Naive thymus-derived CD4-positive, alpha-beta T cell (primary cell): ENCODE measurements at regions not wholly inside any gene's neighbourhood (a gene's known extent, or its start where the extent isn't known, plus 50 kb on each side); places are given as distances from the start of the nearest gene placed in this dataset.

ENCODE experiments used
- ATAC-seq: fragments of 150-1000 bp; cut with Tn5 transposase; 2 replicates; pipeline ENCODE4 v1.10.0; 2021; ENCODE audit warnings: mild to moderate bottlenecking, moderate library complexity
- CTCF ChIA-PET: fragments of 350-600 bp; sonication (Branson Sonifier 250); formaldehyde crosslinking; loops from one replicate; lab custom pipeline; 2021; ENCODE audit warnings: antibody characterized with exemption; lab: Charles Lee
- POLR2A ChIA-PET: fragments of 350-600 bp; sonication (Branson Sonifier 250); formaldehyde crosslinking; loops from one replicate; lab custom pipeline; 2021; ENCODE audit warnings: antibody characterized with exemption, inconsistent platforms; lab: Charles Lee
- DNase-seq, 9 donors: peaks; one replicate each; pipeline versions ENCODE4 v3.0.0 to v3.0.0-alpha.2; 2020 to 2022; ENCODE audit warnings: mixed read lengths in 1 of 9
- H3K27ac ChIP-seq: one replicate; pipeline ENCODE4 v1.7.0; 2013; ENCODE audit warnings: mild to moderate bottlenecking, low read depth, low read length, moderate library complexity
- H3K27me3 ChIP-seq, 2 donors: one replicate each; pipeline ENCODE4 v1.7.0; 2013; ENCODE audit warnings: low read length in 2 of 2, mild to moderate bottlenecking in 2 of 2, moderate library complexity in 2 of 2; ENCODE audit not compliant: control insufficient read depth in 2 of 2, insufficient read depth in 2 of 2
- H3K36me3 ChIP-seq, 3 experiments: 1 replicate in 2 of 3; 2 replicates in 1 of 3; pipeline ENCODE4 v1.7.0; 2013; ENCODE audit warnings: low read length in 3 of 3, mild to moderate bottlenecking in 3 of 3, moderate library complexity in 1 of 3; ENCODE audit not compliant: insufficient read depth in 3 of 3, control insufficient read depth in 2 of 3
- H3K4me1 ChIP-seq, 2 donors: one replicate each; pipeline ENCODE4 v1.7.0; 2013; ENCODE audit warnings: low read length in 2 of 2, mild to moderate bottlenecking in 2 of 2, moderate library complexity in 1 of 2; ENCODE audit not compliant: control insufficient read depth in 2 of 2, insufficient read depth in 2 of 2
- H3K4me3 ChIP-seq: 2 replicates; pipeline ENCODE4 v1.7.0; 2013; ENCODE audit warnings: mild to moderate bottlenecking, low read length
- H3K9me3 ChIP-seq, 3 experiments: 1 replicate in 2 of 3; 2 replicates in 1 of 3; pipeline ENCODE4 v1.7.0; 2013; ENCODE audit warnings: low read length in 3 of 3; ENCODE audit not compliant: control insufficient read depth in 2 of 3
- H3K27ac Mint-ChIP-seq, 9 donors: one replicate each; pipeline ENCODE4 v1.8.0; 2020 to 2022; ENCODE audit warnings: mixed read lengths in 9 of 9, mild to moderate bottlenecking in 8 of 9, moderate library complexity in 5 of 9, inconsistent platforms in 2 of 9
- H3K27me3 Mint-ChIP-seq, 5 donors: one replicate each; pipeline ENCODE4 v1.8.0; 2021 to 2022; ENCODE audit warnings: mixed read lengths in 5 of 5, mild to moderate bottlenecking in 1 of 5
- H3K36me3 Mint-ChIP-seq, 5 donors: one replicate each; pipeline ENCODE4 v1.8.0; 2020 to 2022; ENCODE audit warnings: mixed read lengths in 5 of 5, mild to moderate bottlenecking in 3 of 5, inconsistent platforms in 1 of 5
- H3K4me1 Mint-ChIP-seq, 7 donors: one replicate each; pipeline ENCODE4 v1.8.0; 2020 to 2022; ENCODE audit warnings: mixed read lengths in 7 of 7, mild to moderate bottlenecking in 3 of 7, inconsistent platforms in 1 of 7
- H3K4me3 Mint-ChIP-seq, 10 donors: one replicate each; pipeline ENCODE4 v1.8.0; 2020 to 2022; ENCODE audit warnings: mild to moderate bottlenecking in 10 of 10, mixed read lengths in 10 of 10, moderate library complexity in 6 of 10, inconsistent platforms in 2 of 10
- H3K9me3 Mint-ChIP-seq, 11 donors: one replicate each; pipeline ENCODE4 v1.8.0; 2020 to 2022; ENCODE audit warnings: mixed read lengths in 11 of 11, mild to moderate bottlenecking in 4 of 11, inconsistent platforms in 1 of 11, moderate library complexity in 1 of 11
- intact Hi-C, 2 donors: fragments of 100-400 bp; cut with micrococcal nuclease; formaldehyde crosslinking; loops; one replicate each; pipeline ENCODE4 v1.15.1; 2023

DNA sequence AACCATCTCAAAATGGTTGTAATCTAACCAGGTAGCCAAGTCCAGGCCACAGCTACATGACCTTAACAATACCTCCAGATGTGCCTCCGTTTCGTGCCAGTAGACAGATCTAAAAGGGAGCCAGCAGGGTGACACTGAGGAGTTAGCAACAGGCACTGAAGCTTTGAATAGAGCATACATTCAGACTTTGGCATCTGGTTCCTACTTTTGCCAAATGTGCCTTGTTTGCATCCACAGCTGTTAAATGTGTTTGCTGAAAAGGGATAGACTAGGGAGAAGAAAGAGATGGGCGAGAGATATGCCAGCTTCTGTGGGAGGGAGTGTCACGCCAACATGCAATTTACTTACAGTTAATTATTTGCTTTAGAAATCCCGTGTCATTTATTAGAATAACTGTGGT is 1433.9 kb upstream of the CADM2 start:
- CTCF ChIA-PET = no interaction called here
- Mint-ChIP-seq H3K9me3 (peaks cover 0 to 6% (median 0%) of the 10 kb centered on the region in 11 donors), H3K4me3 (no peak overlapping the region), H3K27ac (no peak overlapping the region), H3K27me3 (no peaks in the 10 kb centered on the region), H3K36me3 (no peaks in the 10 kb centered on the region), H3K4me1 (no peaks in the 10 kb centered on the region)
- POLR2A ChIA-PET = no interaction called here
- no peaks in the 10 kb centered on the region for H3K27me3 ChIP-seq
- no peak overlapping the region for H3K27ac ChIP-seq
- H3K4me1 ChIP-seq = no peaks in the 10 kb centered on the region
- no peak for ATAC-seq
- intact Hi-C loops = loop anchor here in 1 of 2 donors (5.0 kb wide), 1 partner anchor 1613 kb away; no protein-coding TSS in a partner anchor
- no peaks in the 10 kb centered on the region for H3K9me3 ChIP-seq
- no peak for DNase-seq
- no peaks in the 10 kb centered on the region for H3K36me3 ChIP-seq
- no peak overlapping the region for H3K4me3 ChIP-seq

- ATAC-seq (no peak), DNase-seq (no peak)
- no peaks in the 10 kb centered on the region for H3K36me3 ChIP-seq
- no peak overlapping the region for H3K27ac Mint-ChIP-seq
- CTCF ChIA-PET = no interaction called here
- no peaks in the 10 kb centered on the region for H3K27me3 ChIP-seq
- H3K4me3 Mint-ChIP-seq = no peak overlapping the region
- intact Hi-C loops = no loop called here
- H3K4me1 Mint-ChIP-seq = peaks cover 0 to 1% (median 0%) of the 10 kb centered on the region in 7 donors
- no peak overlapping the region for H3K4me3 ChIP-seq
- H3K9me3 ChIP-seq = no peaks in the 10 kb centered on the region
- H3K27me3 Mint-ChIP-seq = no peaks in the 10 kb centered on the region
- H3K36me3 Mint-ChIP-seq = peaks cover 0 to 5% (median 0%) of the 10 kb centered on the region in 5 donors
- H3K9me3 Mint-ChIP-seq = peaks cover 0 to 29% (median 13%) of the 10 kb centered on the region in 11 donors
- POLR2A ChIA-PET = no interaction called here
- H3K27ac ChIP-seq = no peak overlapping the region
- H3K4me1 ChIP-seq = no peaks in the 10 kb centered on the region
Measured at GRCh38 chr3:83559082-83559481, 1399.7 kb upstream of the CADM2 start.

- no peak overlapping the region for H3K4me3 ChIP-seq
- intact Hi-C loops = no loop called here
- no peaks in the 10 kb centered on the region for H3K9me3 ChIP-seq
- ATAC-seq (no peak), DNase-seq (no peak)
- H3K27ac ChIP-seq = no peak overlapping the region
- no peaks in the 10 kb centered on the region for H3K4me1 ChIP-seq
- H3K36me3 ChIP-seq = no peaks in the 10 kb centered on the region
- CTCF ChIA-PET = no interaction called here
- Mint-ChIP-seq H3K27me3 (no peaks in the 10 kb centered on the region), H3K4me3 (no peak overlapping the region), H3K36me3 (no peaks in the 10 kb centered on the region), H3K27ac (no peak overlapping the region), H3K4me1 (no peaks in the 10 kb centered on the region), H3K9me3 (peaks cover 0 to 5% (median 0%) of the 10 kb centered on the region in 11 donors)
- H3K27me3 ChIP-seq = no peaks in the 10 kb centered on the region
- POLR2A ChIA-PET = no interaction called here
Measured at GRCh38 chr3:83567935-83568334, 1390.9 kb upstream of the CADM2 start.

GRCh38 chr3:83581546-83581945 is 1377.2 kb upstream of the CADM2 start:
- Mint-ChIP-seq H3K27ac (no peak overlapping the region), H3K9me3 (peaks cover 0 to 28% (median 4%) of the 10 kb centered on the region in 11 donors), H3K27me3 (no peaks in the 10 kb centered on the region), H3K4me3 (no peak overlapping the region), H3K4me1 (no peaks in the 10 kb centered on the region), H3K36me3 (no peaks in the 10 kb centered on the region)
- H3K27me3 ChIP-seq = no peaks in the 10 kb centered on the region
- H3K9me3 ChIP-seq = no peaks in the 10 kb centered on the region
- H3K27ac ChIP-seq = no peak overlapping the region
- intact Hi-C loops = no loop called here
- CTCF ChIA-PET = no interaction called here
- no peaks in the 10 kb centered on the region for H3K4me1 ChIP-seq
- H3K36me3 ChIP-seq = no peaks in the 10 kb centered on the region
- DNase-seq (no peak), ATAC-seq (no peak)
- POLR2A ChIA-PET = no interaction called here
- no peak overlapping the region for H3K4me3 ChIP-seq

- Mint-ChIP-seq H3K27ac (no peak overlapping the region), H3K9me3 (peaks cover 3 to 19% (median 8%) of the 10 kb centered on the region in 11 donors), H3K4me3 (no peak overlapping the region), H3K27me3 (no peaks in the 10 kb centered on the region), H3K36me3 (no peaks in the 10 kb centered on the region), H3K4me1 (no peaks in the 10 kb centered on the region)
- H3K4me1 ChIP-seq = no peaks in the 10 kb centered on the region
- no peaks in the 10 kb centered on the region for H3K27me3 ChIP-seq
- no peak overlapping the region for H3K27ac ChIP-seq
- ChIA-PET CTCF (no interaction called here), POLR2A (no interaction called here)
- intact Hi-C loops = no loop called here
- no peaks in the 10 kb centered on the region for H3K9me3 ChIP-seq
- no peak for DNase-seq
- ATAC-seq = no peak
- H3K36me3 ChIP-seq = no peaks in the 10 kb centered on the region
- H3K4me3 ChIP-seq = no peak overlapping the region
Measured at GRCh38 chr3:83601704-83602103, 1357.1 kb upstream of the CADM2 start.

GRCh38 chr3:83622526-83622925 is 1336.3 kb upstream of the CADM2 start:
- H3K9me3 Mint-ChIP-seq = peaks cover 0 to 8% (median 3%) of the 10 kb centered on the region in 11 donors
- H3K4me1 Mint-ChIP-seq = no peaks in the 10 kb centered on the region
- DNase-seq (no peak), ATAC-seq (no peak)
- POLR2A ChIA-PET = no interaction called here
- no peak overlapping the region for H3K27ac ChIP-seq
- no peaks in the 10 kb centered on the region for H3K36me3 Mint-ChIP-seq
- no peaks in the 10 kb centered on the region for H3K9me3 ChIP-seq
- H3K27ac Mint-ChIP-seq = no peak overlapping the region
- no peaks in the 10 kb centered on the region for H3K4me1 ChIP-seq
- no peak overlapping the region for H3K4me3 ChIP-seq
- no peaks in the 10 kb centered on the region for H3K27me3 ChIP-seq
- no peak overlapping the region for H3K4me3 Mint-ChIP-seq
- H3K27me3 Mint-ChIP-seq = no peaks in the 10 kb centered on the region
- intact Hi-C loops = no loop called here
- CTCF ChIA-PET = no interaction called here
- no peaks in the 10 kb centered on the region for H3K36me3 ChIP-seq

DNA sequence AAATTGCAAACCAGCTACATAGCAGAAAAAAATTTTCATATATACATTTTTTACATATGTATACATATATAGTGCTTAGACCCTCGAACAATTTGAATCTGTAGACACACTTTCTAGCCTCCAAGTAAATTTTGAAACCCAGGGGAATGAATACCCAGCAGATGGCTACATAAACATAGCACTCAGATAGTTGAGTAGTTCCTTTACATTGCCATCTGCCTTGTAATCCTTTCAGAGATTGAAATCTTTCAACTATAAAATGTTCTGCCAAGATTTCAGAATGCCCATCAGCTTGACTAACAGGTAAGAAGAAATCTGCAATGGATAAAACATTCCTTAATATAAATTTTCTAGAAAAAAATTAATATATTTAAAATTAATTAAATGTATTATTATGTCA is 1333.5 kb upstream of the CADM2 start:
- peaks cover 0 to 4% (median 0%) of the 10 kb centered on the region in 11 donors for H3K9me3 Mint-ChIP-seq
- H3K27me3 Mint-ChIP-seq = no peaks in the 10 kb centered on the region
- H3K4me1 Mint-ChIP-seq = no peaks in the 10 kb centered on the region
- Histone ChIP-seq H3K27me3 (no peaks in the 10 kb centered on the region), H3K9me3 (no peaks in the 10 kb centered on the region), H3K27ac (no peak overlapping the region), H3K4me3 (no peak overlapping the region), H3K36me3 (no peaks in the 10 kb centered on the region), H3K4me1 (no peaks in the 10 kb centered on the region)
- H3K36me3 Mint-ChIP-seq = no peaks in the 10 kb centered on the region
- CTCF ChIA-PET = no interaction called here
- no peak overlapping the region for H3K4me3 Mint-ChIP-seq
- no peak overlapping the region for H3K27ac Mint-ChIP-seq
- intact Hi-C loops = no loop called here
- DNase-seq = no peak
- ATAC-seq = no peak
- POLR2A ChIA-PET = no interaction called here
